ENCODE measurements at regions not wholly inside any gene's neighbourhood (a gene's known extent, or its start where the extent isn't known, plus 50 kb on each side); places are given as distances from the start of the nearest gene placed in this dataset.
"Not testable (repeated sequence)": the region's sequence is repeated elsewhere in the genome, so short reads cannot be mapped to it uniquely, and the experiment has no call there.

DNA sequence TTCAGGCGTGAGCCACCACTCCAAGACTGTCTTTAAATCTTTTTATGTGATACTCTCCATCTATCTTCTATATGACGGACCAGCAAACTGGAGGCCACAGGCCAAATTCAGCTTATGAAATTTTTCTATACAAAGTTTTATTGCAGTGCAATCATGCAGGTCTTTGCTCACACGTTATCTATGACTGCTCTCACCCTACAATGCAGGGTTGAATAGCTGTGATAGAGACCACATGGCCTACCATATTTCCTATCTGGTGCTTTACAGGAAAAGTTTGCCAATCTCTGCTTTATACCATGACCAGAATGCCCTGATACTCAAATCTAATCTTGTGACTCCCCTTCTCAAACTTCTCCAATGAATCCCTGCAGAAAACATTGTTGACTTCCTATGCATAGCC is 89.5 kb upstream of the ACBD5 start:
- no peaks in the 10 kb centered on the region for H3K9me2 ChIP-seq (replicated peaks; ENCODE audit: control insufficient read depth, low read length)
- TF ChIP-seq, protein P1, sequence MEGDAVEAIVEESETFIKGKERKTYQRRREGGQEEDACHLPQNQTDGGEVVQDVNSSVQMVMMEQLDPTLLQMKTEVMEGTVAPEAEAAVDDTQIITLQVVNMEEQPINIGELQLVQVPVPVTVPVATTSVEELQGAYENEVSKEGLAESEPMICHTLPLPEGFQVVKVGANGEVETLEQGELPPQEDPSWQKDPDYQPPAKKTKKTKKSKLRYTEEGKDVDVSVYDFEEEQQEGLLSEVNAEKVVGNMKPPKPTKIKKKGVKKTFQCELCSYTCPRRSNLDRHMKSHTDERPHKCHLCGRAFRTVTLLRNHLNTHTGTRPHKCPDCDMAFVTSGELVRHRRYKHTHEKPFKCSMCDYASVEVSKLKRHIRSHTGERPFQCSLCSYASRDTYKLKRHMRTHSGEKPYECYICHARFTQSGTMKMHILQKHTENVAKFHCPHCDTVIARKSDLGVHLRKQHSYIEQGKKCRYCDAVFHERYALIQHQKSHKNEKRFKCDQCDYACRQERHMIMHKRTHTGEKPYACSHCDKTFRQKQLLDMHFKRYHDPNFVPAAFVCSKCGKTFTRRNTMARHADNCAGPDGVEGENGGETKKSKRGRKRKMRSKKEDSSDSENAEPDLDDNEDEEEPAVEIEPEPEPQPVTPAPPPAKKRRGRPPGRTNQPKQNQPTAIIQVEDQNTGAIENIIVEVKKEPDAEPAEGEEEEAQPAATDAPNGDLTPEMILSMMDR (IDR thresholded peaks at IDR 0.05; ENCODE audit: low read depth, low read length, poor library complexity, severe bottlenecking): no peak
- TF ChIP-seq EZH2phosphoT487 (IDR thresholded peaks at IDR 0.05; ENCODE audit: borderline replicate concordance, low read length): no peak
- no peaks in the 10 kb centered on the region for H3K4me1 ChIP-seq (ENCODE audit: control insufficient read depth, low read length)
- H3K36me3 ChIP-seq (ENCODE audit: control insufficient read depth, low read length): no peaks in the 10 kb centered on the region
- no peaks in the 10 kb centered on the region for H3K27me3 ChIP-seq (ENCODE audit: control insufficient read depth, low read length)
- no peaks in the 10 kb centered on the region for H3K9me3 ChIP-seq (ENCODE audit: control insufficient read depth, insufficient read depth, low read length)
- H3F3A ChIP-seq (ENCODE audit: control insufficient read depth, insufficient read depth): no peaks in the 10 kb centered on the region
- H3K79me2 ChIP-seq (ENCODE audit: control insufficient read depth, low read length): no peaks in the 10 kb centered on the region
- no peak overlapping the region for H3K4me3 ChIP-seq (ENCODE audit: low read length)
- H3K4me2 ChIP-seq (ENCODE audit: low read length): no peak overlapping the region
- H3K27ac ChIP-seq (ENCODE audit: low read depth, low read length): no peak overlapping the region
- H4K20me1 ChIP-seq (ENCODE audit: control insufficient read depth, insufficient read depth, low read depth, low read length): no peaks in the 10 kb centered on the region

DNA sequence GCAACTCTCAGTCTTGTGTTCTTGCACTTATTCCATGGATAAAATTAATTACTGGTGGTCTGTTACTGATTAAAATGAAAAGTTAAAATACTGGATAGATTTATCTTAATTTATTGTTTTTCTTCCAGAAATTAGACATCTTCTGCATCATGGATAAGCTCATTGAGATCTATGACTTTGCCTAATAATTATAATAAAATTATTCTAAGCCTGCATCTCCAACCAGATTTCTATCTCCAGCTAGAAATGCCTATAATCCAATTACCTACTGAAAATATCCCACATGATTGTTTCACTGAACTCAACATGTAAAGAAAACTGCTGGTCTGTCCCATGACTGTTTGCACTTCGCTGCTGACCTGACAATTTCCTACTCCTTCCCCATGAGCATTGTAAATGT is 88.3 kb upstream of the ACBD5 start:
- no peaks in the 10 kb centered on the region for H3K79me2 ChIP-seq (ENCODE audit: control insufficient read depth, low read length)
- H3F3A ChIP-seq (ENCODE audit: control insufficient read depth, insufficient read depth): no peaks in the 10 kb centered on the region
- H3K27me3 ChIP-seq (ENCODE audit: control insufficient read depth, low read length): no peaks in the 10 kb centered on the region
- H3K4me2 ChIP-seq (ENCODE audit: low read length): no peak overlapping the region
- no peak overlapping the region for H3K4me3 ChIP-seq (ENCODE audit: low read length)
- no peak overlapping the region for H3K27ac ChIP-seq (ENCODE audit: low read depth, low read length)
- no peaks in the 10 kb centered on the region for H3K9me2 ChIP-seq (replicated peaks; ENCODE audit: control insufficient read depth, low read length)
- H3K9me3 ChIP-seq (ENCODE audit: control insufficient read depth, insufficient read depth, low read length): no peaks in the 10 kb centered on the region
- H4K20me1 ChIP-seq (ENCODE audit: control insufficient read depth, insufficient read depth, low read depth, low read length): no peaks in the 10 kb centered on the region
- H3K4me1 ChIP-seq (ENCODE audit: control insufficient read depth, low read length): no peaks in the 10 kb centered on the region
- no peaks in the 10 kb centered on the region for H3K36me3 ChIP-seq (ENCODE audit: control insufficient read depth, low read length)
- TF ChIP-seq EZH2phosphoT487 (IDR thresholded peaks at IDR 0.05; ENCODE audit: borderline replicate concordance, low read length): no peak
- TF ChIP-seq, protein P1 (IDR thresholded peaks at IDR 0.05; ENCODE audit: low read depth, low read length, poor library complexity, severe bottlenecking): no peak

DNA sequence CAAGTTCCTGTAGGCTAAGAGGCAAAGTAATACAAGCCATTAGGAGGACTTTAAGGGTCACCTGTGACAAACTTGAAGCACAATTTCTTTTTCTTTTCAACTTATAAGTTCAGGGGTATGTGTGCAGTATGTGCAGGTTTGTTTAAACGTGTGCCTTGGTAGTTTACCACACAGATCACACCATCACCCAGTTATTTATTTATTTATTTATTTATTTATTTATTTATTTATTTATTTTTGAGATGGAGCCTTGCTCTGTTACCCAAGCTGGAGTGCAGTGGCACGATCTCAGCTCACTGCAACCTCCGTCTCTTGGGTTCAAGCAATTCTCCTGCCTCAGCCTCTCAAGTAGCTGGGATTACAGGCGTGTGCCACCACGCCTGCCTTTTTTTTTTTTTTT is 86.2 kb upstream of the ACBD5 start:
- H3K4me1 ChIP-seq (ENCODE audit: control insufficient read depth, low read length): not testable (repeated sequence)

DNA sequence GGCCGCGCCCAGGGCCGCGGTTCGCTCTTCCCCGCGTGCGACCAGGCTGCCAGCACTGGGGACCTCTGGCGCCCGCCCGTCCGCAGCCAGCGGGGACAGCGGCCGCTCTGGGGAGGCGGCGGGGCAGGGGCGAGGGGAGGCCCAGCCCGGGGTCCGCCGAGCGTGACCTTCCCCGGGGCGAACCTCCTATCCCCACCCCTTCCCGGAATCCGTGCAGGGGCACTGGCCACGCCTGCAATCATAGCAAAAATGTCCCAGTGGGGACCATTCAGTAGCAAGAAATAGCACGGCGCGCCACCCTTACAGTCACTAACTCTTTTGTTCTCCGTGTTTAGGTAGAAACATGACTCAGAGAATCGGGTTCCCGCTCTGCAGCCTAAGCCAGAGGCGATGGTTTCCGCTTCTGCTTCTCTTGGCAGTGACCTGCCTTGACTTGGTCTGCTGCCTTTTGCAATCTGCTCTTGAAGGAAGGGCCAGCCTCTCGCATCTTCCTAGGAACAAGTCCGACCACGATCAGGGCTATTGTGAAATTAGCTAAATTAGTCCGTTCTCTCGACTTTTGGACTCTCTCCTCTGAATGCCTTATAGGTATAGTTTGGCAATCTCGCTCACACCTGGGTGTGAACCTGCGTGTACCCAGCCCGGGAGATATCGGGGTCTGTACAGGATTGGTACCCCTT is 79.3 kb upstream of the ACBD5 start:
- H3K4me2 ChIP-seq (ENCODE audit: low read length): peak overlapping the region; percentile 57
- no peaks in the 10 kb centered on the region for H3K9me2 ChIP-seq (replicated peaks; ENCODE audit: control insufficient read depth, low read length)
- no peaks in the 10 kb centered on the region for H3K79me2 ChIP-seq (ENCODE audit: control insufficient read depth, low read length)
- no peak overlapping the region for H3K27ac ChIP-seq (ENCODE audit: low read depth, low read length)
- peaks cover 14% of the 10 kb centered on the region for H3K4me1 ChIP-seq (ENCODE audit: control insufficient read depth, low read length)
- H3K36me3 ChIP-seq (ENCODE audit: control insufficient read depth, low read length): no peaks in the 10 kb centered on the region
- no peaks in the 10 kb centered on the region; the same call in 1 of the 2 replicates for H3F3A ChIP-seq (ENCODE audit: control insufficient read depth, insufficient read depth)
- no peaks in the 10 kb centered on the region for H3K9me3 ChIP-seq (ENCODE audit: control insufficient read depth, insufficient read depth, low read length)
- TF ChIP-seq, protein P1 (IDR thresholded peaks at IDR 0.05; ENCODE audit: low read depth, low read length, poor library complexity, severe bottlenecking): no peak
- TF ChIP-seq EZH2phosphoT487 (IDR thresholded peaks at IDR 0.05; ENCODE audit: borderline replicate concordance, low read length): no peak
- H3K27me3 ChIP-seq (ENCODE audit: control insufficient read depth, low read length): no peaks in the 10 kb centered on the region
- peak overlapping the region; percentile 53 for H3K4me3 ChIP-seq (ENCODE audit: low read length)
- H4K20me1 ChIP-seq (ENCODE audit: control insufficient read depth, insufficient read depth, low read depth, low read length): no peaks in the 10 kb centered on the region

More for the DNA sequence above, 86.2 kb upstream of the ACBD5 start:
- not testable (repeated sequence) for H4K20me1 ChIP-seq (ENCODE audit: control insufficient read depth, insufficient read depth, low read depth, low read length); H3K4me2 ChIP-seq (ENCODE audit: low read length); H3K36me3 ChIP-seq (ENCODE audit: control insufficient read depth, low read length); H3K79me2 ChIP-seq (ENCODE audit: control insufficient read depth, low read length); H3F3A ChIP-seq (ENCODE audit: control insufficient read depth, insufficient read depth); H3K9me2 ChIP-seq (replicated peaks; ENCODE audit: control insufficient read depth, low read length); H3K27me3 ChIP-seq (ENCODE audit: control insufficient read depth, low read length); H3K4me3 ChIP-seq (ENCODE audit: low read length); H3K9me3 ChIP-seq (ENCODE audit: control insufficient read depth, insufficient read depth, low read length); H3K27ac ChIP-seq (ENCODE audit: low read depth, low read length)

- H3K4me2 ChIP-seq (ENCODE audit: low read length): peak overlapping the region; percentile 57
- H3K4me1 ChIP-seq (ENCODE audit: control insufficient read depth, low read length): peaks cover 14% of the 10 kb centered on the region
- not testable (repeated sequence) for H3K27ac ChIP-seq (ENCODE audit: low read depth, low read length)
Measured at GRCh38 chr10:27319139-27319538, 78.5 kb upstream of the ACBD5 start.

DNA sequence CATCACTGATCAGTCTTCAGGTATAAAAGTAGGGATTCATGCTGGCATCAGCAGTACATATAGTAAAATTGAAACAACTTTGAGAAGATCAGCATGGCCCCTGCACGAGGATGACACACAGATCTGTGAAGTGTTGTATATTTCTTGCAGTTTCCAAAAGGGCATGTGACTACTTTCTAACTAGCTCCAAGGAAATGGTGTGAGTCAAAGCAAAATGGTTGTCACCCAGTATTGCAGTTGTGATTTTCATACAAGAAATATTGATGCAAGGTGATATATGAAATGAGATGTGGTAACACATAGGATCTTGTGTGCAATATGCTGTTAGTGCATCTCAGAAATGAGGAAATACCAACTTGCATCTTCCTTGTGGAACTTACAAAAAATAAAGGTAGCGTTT is 74.5 kb upstream of the ACBD5 start:
- not testable (repeated sequence) for H4K20me1 ChIP-seq (ENCODE audit: control insufficient read depth, insufficient read depth, low read depth, low read length); H3K9me2 ChIP-seq (replicated peaks; ENCODE audit: control insufficient read depth, low read length); H3K27ac ChIP-seq (ENCODE audit: low read depth, low read length); H3K79me2 ChIP-seq (ENCODE audit: control insufficient read depth, low read length); H3F3A ChIP-seq (ENCODE audit: control insufficient read depth, insufficient read depth); H3K4me3 ChIP-seq (ENCODE audit: low read length); H3K9me3 ChIP-seq (ENCODE audit: control insufficient read depth, insufficient read depth, low read length); H3K36me3 ChIP-seq (ENCODE audit: control insufficient read depth, low read length); H3K27me3 ChIP-seq (ENCODE audit: control insufficient read depth, low read length); H3K4me2 ChIP-seq (ENCODE audit: low read length)
- H3K4me1 ChIP-seq (ENCODE audit: control insufficient read depth, low read length): peaks cover 11% of the 10 kb centered on the region

More at GRCh38 chr10:27319139-27319538, 78.5 kb upstream of the ACBD5 start:
- not testable (repeated sequence) for H3K9me2 ChIP-seq (replicated peaks; ENCODE audit: control insufficient read depth, low read length); H4K20me1 ChIP-seq (ENCODE audit: control insufficient read depth, insufficient read depth, low read depth, low read length); H3F3A ChIP-seq (ENCODE audit: control insufficient read depth, insufficient read depth); H3K27me3 ChIP-seq (ENCODE audit: control insufficient read depth, low read length); H3K79me2 ChIP-seq (ENCODE audit: control insufficient read depth, low read length); H3K36me3 ChIP-seq (ENCODE audit: control insufficient read depth, low read length); H3K9me3 ChIP-seq (ENCODE audit: control insufficient read depth, insufficient read depth, low read length)
- H3K4me3 ChIP-seq (ENCODE audit: low read length): peak overlapping the region; percentile 53

All from DOHH2 (cell line).